Anterior cingulate cortex (tissue), 58 donors: ENCODE measurements at regions not wholly inside any gene's neighbourhood (a gene's known extent, or its start where the extent isn't known, plus 50 kb on each side); places are given as distances from the start of the nearest gene placed in this dataset.
"Not testable (repeated sequence)": the region's sequence is repeated elsewhere in the genome, so short reads cannot be mapped to it uniquely, and the experiment has no call there.

ENCODE experiments used
- DNase-seq, 58 donors: peaks; one replicate each; lab custom pipeline; 2025; lab: John Stamatoyannopoulos, UW

GRCh38 chr2:153532140-153532539, 53.6 kb upstream of the RPRM start:
- no peak for DNase-seq

GRCh38 chr2:153533803-153534202, 55.2 kb upstream of the RPRM start:
- DNase-seq = not testable (repeated sequence)

- not testable (repeated sequence) for DNase-seq
Measured at GRCh38 chr2:153534590-153534989, 56.0 kb upstream of the RPRM start.

GRCh38 chr2:153536115-153536514, 57.6 kb upstream of the RPRM start:
- DNase-seq = no peak

- not testable (repeated sequence) for DNase-seq
Measured at GRCh38 chr2:153538102-153538501, 59.5 kb upstream of the RPRM start.

GRCh38 chr2:153543635-153544071, 65.1 kb upstream of the RPRM start:
- DNase-seq = no peak

GRCh38 chr2:153546358-153546757, 67.8 kb upstream of the RPRM start:
- DNase-seq = no peak

GRCh38 chr2:153548536-153548935, 70.0 kb upstream of the RPRM start:
- DNase-seq = no peak

GRCh38 chr2:153551698-153552097, 73.1 kb upstream of the RPRM start:
- DNase-seq = no peak

- DNase-seq = no peak
Measured at GRCh38 chr2:153557211-153557610, 78.6 kb upstream of the RPRM start.

- DNase-seq = no peak
Measured at GRCh38 chr2:153557714-153558113, 79.2 kb upstream of the RPRM start.

GRCh38 chr2:153558247-153558646, 79.7 kb upstream of the RPRM start:
- no peak for DNase-seq

- DNase-seq = no peak
Measured at GRCh38 chr2:153567367-153567766, 88.8 kb upstream of the RPRM start.

- DNase-seq = no peak
Measured at GRCh38 chr2:153568105-153568504, 89.5 kb upstream of the RPRM start.

GRCh38 chr2:153575171-153575853, 96.8 kb upstream of the RPRM start:
- DNase-seq = no peak

GRCh38 chr2:153584244-153584643, 105.7 kb upstream of the RPRM start:
- no peak for DNase-seq

GRCh38 chr2:153588408-153588807, 109.8 kb upstream of the RPRM start:
- DNase-seq = no peak

- peak in 1 of 58 donors; percentile 0 for DNase-seq
Measured at GRCh38 chr2:153589586-153589985, 111.0 kb upstream of the RPRM start.

- not testable (repeated sequence) for DNase-seq
Measured at GRCh38 chr2:153593086-153593485, 114.5 kb upstream of the RPRM start.

GRCh38 chr2:153595939-153596338, 117.4 kb upstream of the RPRM start:
- DNase-seq = no peak

- DNase-seq = no peak
Measured at GRCh38 chr2:153601812-153602211, 123.2 kb upstream of the RPRM start.

GRCh38 chr2:153604133-153604532, 125.6 kb upstream of the RPRM start:
- no peak for DNase-seq

- no peak for DNase-seq
Measured at GRCh38 chr2:153606623-153607022, 128.1 kb upstream of the RPRM start.
